BJ (cell line): ENCODE measurements at regions not wholly inside any gene's neighbourhood (a gene's known extent, or its start where the extent isn't known, plus 50 kb on each side); places are given as distances from the start of the nearest gene placed in this dataset.
"Not testable (repeated sequence)": the region's sequence is repeated elsewhere in the genome, so short reads cannot be mapped to it uniquely, and the experiment has no call there.

Source experiments
- CTCF ChIA-PET: fragments of 350-600 bp; formaldehyde crosslinking; extraction: SDS; loops from one replicate; lab custom pipeline; 2021; ENCODE audit warnings: antibody characterized with exemption, inconsistent platforms; lab: Yijun Ruan, JAX
- POLR2A ChIA-PET: fragments of 300-600 bp; sonication (Branson Sonifier 250); formaldehyde crosslinking; extraction: SDS; loops from one replicate; lab custom pipeline; 2021; ENCODE audit warnings: antibody characterized with exemption; lab: Charles Lee
- DNase-seq: peaks from one replicate; pipeline ENCODE4 v3.0.0-alpha.2; 2011; ENCODE audit warnings: low read depth
- H3K27me3 ChIP-seq: 2 replicates; pipeline ENCODE4 v1.6.0; 2011; ENCODE audit warnings: low read length; ENCODE audit not compliant: control insufficient read depth, insufficient read depth
- H3K36me3 ChIP-seq: 2 replicates; pipeline ENCODE4 v1.5.1; 2011; ENCODE audit warnings: low read length; ENCODE audit not compliant: control insufficient read depth, insufficient read depth
- H3K4me3 ChIP-seq: 2 replicates; pipeline ENCODE4 v1.5.1; 2011; ENCODE audit warnings: low read depth, mild to moderate bottlenecking, control low read depth, low read length
- CTCF ChIP-seq: IDR thresholded peaks from 2 replicates; pipeline ENCODE4 v1.5.1; 2011; ENCODE audit warnings: low read depth, mild to moderate bottlenecking, control low read depth, inconsistent platforms, low read length, moderate library complexity; ENCODE audit not compliant: insufficient read depth

GRCh38 chr11:19615341-19616183 is 97.1 kb upstream of the NAV2 start:
- DNase-seq, result no peak
- TF ChIP-seq CTCF, result no peak
- no peaks in the 10 kb centered on the region for H3K27me3 ChIP-seq
- H3K36me3 ChIP-seq, result no peaks in the 10 kb centered on the region
- ChIA-PET CTCF (interaction anchor here (0.8 kb wide), 1 partner anchor 120 kb away, joined by 5 read pairs; no protein-coding TSS in a partner anchor), POLR2A (no interaction called here)
- H3K4me3 ChIP-seq, result no peak overlapping the region

GRCh38 chr11:19614370-19614940 is 98.2 kb upstream of the NAV2 start:
- no peaks in the 10 kb centered on the region for H3K36me3 ChIP-seq
- TF ChIP-seq CTCF, result no peak
- H3K4me3 ChIP-seq, result no peak overlapping the region
- no peak for DNase-seq
- POLR2A ChIA-PET, result no interaction called here
- H3K27me3 ChIP-seq, result no peaks in the 10 kb centered on the region
- CTCF ChIA-PET, result no interaction called here

GRCh38 chr11:19612025-19612424 is 100.6 kb upstream of the NAV2 start:
- DNase-seq, H3K4me3 ChIP-seq, H3K27me3 ChIP-seq, H3K36me3 ChIP-seq, POLR2A ChIA-PET: not testable (repeated sequence)
- CTCF ChIA-PET, result interaction anchor here (1.0 kb wide), 1 partner anchor 131 kb away, joined by 3 read pairs; no protein-coding TSS in a partner anchor

- ChIA-PET CTCF (interaction anchor here (0.7 to 1.5 kb wide), 3 partner anchors 11 to 346 kb away, joined by 3 to 5 read pairs (median 3); no protein-coding TSS in a partner anchor), POLR2A (no interaction called here)
- DNase-seq, result no peak
- no peak overlapping the region for H3K4me3 ChIP-seq
- no peak for TF ChIP-seq CTCF
- H3K27me3 ChIP-seq, result no peaks in the 10 kb centered on the region
- H3K36me3 ChIP-seq, result no peaks in the 10 kb centered on the region
Measured at GRCh38 chr11:19607656-19608360, 104.8 kb upstream of the NAV2 start.

GRCh38 chr11:19606856-19607655 is 105.6 kb upstream of the NAV2 start:
- no peak for DNase-seq
- H3K36me3 ChIP-seq, result no peaks in the 10 kb centered on the region

More at GRCh38 chr11:19606856-19607655, 105.6 kb upstream of the NAV2 start:
- no peak for TF ChIP-seq CTCF
- Histone ChIP-seq H3K4me3 (no peak overlapping the region), H3K27me3 (no peaks in the 10 kb centered on the region)
- ChIA-PET POLR2A (no interaction called here), CTCF (interaction anchor here (0.7 to 1.5 kb wide), 4 partner anchors 10 to 346 kb away, joined by 3 to 5 read pairs (median 3); no protein-coding TSS in a partner anchor)
